IPS DF 6.9 (cell line): ENCODE measurements at regions not wholly inside any gene's neighbourhood (a gene's known extent, or its start where the extent isn't known, plus 50 kb on each side); places are given as distances from the start of the nearest gene placed in this dataset.
"Not testable (repeated sequence)": the region's sequence is repeated elsewhere in the genome, so short reads cannot be mapped to it uniquely, and the experiment has no call there.

Experiments
- DNase-seq: peaks from one replicate; pipeline ENCODE4 v3.0.0-alpha.2; 2013; ENCODE audit warnings: low read depth, low spot score
- H3K27ac ChIP-seq: one replicate; pipeline ENCODE4 v1.5.1; 2013; ENCODE audit warnings: low read length, control low read depth
- H3K27me3 ChIP-seq: 2 replicates; pipeline ENCODE4 v1.6.1; 2013; ENCODE audit warnings: mild to moderate bottlenecking, low read length; ENCODE audit not compliant: control insufficient read depth, insufficient read depth
- H3K36me3 ChIP-seq: 2 replicates; pipeline ENCODE4 v1.6.1; 2013; ENCODE audit warnings: low read length; ENCODE audit not compliant: control insufficient read depth, insufficient read depth
- H3K4me1 ChIP-seq: 2 replicates; pipeline ENCODE4 v1.6.1; 2013; ENCODE audit warnings: low read length; ENCODE audit not compliant: control insufficient read depth, insufficient read depth
- H3K4me3 ChIP-seq: 2 replicates; pipeline ENCODE4 v1.5.1; 2013; ENCODE audit warnings: mild to moderate bottlenecking, low read length
- H3K9me3 ChIP-seq: 2 replicates; pipeline ENCODE4 v1.6.1; 2013; ENCODE audit warnings: low read length, inconsistent platforms; ENCODE audit not compliant: control insufficient read depth, insufficient read depth
- WGBS: extraction: QIAGEN DNeasy Blood & Tissue Kit; methylation state at CpG from one replicate; pipeline ENCODE4 v1.1.7; 2013; ENCODE audit warnings: mixed read lengths, missing lambda C conversion rate; ENCODE audit not compliant: insufficient read length, insufficient coverage; 5-methylcytosine and 5-hydroxymethylcytosine counted together

DNA sequence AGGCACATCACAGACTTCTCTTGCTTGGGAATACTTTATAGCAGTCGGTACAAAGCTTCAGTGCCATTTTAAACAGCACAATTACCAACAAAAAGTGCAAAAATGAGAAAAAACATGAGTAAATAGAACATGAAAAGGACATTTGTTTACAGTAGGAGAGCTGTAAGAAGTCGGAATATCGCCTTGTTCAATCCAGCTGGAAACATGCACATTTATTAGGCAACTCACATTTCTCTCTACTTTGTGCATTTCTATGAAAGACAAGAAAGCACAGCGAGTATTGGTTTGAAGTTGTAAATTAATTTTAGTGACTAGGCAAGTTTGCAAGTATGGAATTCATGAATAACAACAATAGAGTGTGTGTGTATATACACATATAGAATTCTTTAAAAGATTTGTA, 484.7 kb downstream of the DACH1 start:
- no CpG with 5 or more reads among the region's 4 CpGs for WGBS
- Histone ChIP-seq H3K27ac (no peak overlapping the region), H3K4me3 (no peak overlapping the region), H3K36me3 (no peaks in the 10 kb centered on the region), H3K4me1 (no peaks in the 10 kb centered on the region), H3K9me3 (no peaks in the 10 kb centered on the region), H3K27me3 (no peaks in the 10 kb centered on the region)
- no peak for DNase-seq

DNA sequence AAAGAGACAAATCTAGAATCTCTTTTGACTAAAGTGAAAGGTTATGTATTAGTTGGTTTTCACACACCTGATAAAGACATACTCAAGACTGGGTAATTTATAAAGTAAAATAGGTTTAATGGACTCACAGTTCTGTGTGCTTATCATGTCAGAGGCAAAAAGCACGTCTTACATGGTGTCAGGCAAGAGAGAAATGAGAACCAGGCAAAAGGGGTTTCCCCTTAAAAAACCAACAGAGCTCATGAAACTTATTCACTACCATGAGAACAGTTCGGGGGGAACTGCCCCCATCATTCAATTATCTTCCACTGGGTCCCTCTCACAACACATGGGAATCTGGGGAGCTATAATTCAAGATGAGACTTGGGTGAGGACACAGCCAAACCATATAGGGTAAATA, 486.8 kb downstream of the DACH1 start:
- Histone ChIP-seq H3K36me3 (no peaks in the 10 kb centered on the region), H3K4me1 (no peaks in the 10 kb centered on the region), H3K4me3 (no peak overlapping the region), H3K27ac (no peak overlapping the region), H3K27me3 (no peaks in the 10 kb centered on the region), H3K9me3 (no peaks in the 10 kb centered on the region)
- DNase-seq: no peak
- WGBS: no CpG with 5 or more reads among the region's 2 CpGs

DNA sequence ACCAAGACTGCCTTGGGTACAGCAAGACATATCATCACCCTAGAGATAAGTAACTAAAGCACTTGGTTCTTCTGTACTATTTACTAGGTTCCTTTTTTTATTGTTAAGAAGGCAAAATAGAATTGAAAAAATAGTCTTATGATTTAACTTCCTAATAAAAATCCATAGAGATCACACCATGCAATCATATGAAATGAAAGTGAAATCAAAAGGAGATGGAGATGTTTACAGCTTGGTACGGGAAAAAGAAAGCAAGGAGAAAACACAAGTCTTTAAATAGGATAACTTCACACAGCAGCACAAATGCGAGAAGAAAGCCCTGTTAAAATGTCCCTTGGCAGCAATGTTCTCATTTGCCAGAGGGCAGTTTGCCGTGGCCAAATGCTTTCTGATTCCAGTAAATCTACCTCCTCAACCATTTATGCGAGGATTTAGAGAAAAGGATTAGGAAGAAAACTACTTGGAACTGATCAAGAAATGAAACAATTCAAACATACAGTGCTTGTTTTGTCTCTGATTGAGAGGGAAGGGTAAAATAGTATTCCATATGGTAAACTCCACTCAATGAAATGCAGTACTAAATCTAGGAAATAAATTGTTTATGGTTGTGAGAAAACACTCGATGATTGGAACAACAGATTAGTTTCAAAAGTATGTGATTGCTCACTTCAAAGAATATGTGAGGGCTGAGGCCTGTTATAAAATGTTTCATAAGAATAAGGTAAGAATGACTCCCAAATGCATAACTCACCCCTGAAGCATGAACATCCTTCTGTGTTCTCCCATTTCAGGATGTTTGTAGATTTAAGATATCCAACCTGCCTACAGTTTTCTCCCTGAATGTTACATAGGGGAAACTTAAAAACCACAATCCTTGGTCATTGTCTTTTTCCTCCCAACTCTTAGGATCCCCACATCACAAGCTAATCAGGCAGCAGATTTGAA, 487.8 kb downstream of the DACH1 start:
- DNase-seq: no peak
- no peaks in the 10 kb centered on the region for H3K27me3 ChIP-seq
- no peaks in the 10 kb centered on the region for H3K9me3 ChIP-seq
- H3K4me3 ChIP-seq: no peak overlapping the region
- no peaks in the 10 kb centered on the region for H3K36me3 ChIP-seq
- H3K27ac ChIP-seq: no peak overlapping the region
- no CpG with 5 or more reads among the region's 5 CpGs for WGBS
- H3K4me1 ChIP-seq: no peaks in the 10 kb centered on the region

DNA sequence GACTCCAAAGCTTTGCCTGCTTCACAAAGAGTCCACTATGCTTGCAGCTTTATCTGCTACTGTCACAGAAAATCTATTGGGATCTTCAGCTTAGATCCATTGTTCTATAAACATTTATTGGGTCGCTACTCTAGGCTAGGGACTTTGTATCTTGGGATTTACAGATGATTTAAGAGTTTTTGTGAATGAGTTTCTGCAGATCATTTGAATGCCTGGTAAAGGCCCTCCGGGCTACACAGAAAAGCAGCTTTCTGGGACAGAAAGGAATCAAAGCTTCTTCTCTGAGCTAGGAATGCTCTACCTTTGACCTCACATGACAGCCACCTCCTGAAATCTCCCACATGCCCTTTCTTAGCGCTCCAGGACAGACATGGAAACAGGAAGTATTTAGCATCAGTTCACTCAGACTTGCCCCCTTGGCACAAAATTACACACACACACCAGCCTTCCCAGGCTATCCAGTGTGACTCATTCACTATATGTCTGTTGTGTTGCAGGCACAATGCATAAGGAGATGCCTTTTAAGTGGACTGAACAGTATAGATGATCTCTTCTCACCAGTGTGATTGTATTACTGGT, 492.4 kb downstream of the DACH1 start:
- Histone ChIP-seq H3K4me1 (no peaks in the 10 kb centered on the region), H3K36me3 (no peaks in the 10 kb centered on the region), H3K27ac (no peak overlapping the region), H3K4me3 (no peak overlapping the region), H3K9me3 (no peaks in the 10 kb centered on the region), H3K27me3 (no peaks in the 10 kb centered on the region)
- DNase-seq: no peak
- no CpG with 5 or more reads among the region's 3 CpGs for WGBS

DNA sequence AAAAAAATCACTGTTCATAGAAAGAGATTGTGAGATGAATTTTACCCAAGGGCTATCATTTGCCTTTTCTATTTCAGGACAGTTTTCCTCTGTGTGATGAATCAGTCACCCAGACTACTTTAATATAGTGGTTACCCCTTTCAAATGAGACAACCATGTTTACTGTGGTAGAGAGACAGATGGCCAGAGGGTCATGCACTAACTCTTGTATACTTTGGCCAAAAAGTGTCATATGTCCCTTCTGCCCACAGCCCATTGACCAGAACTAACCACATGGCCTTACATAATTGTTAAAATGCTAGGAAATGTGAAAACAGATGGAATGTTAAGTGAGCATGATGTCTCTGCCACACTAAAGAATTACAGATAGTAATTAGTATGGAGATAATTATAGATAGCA, 498.7 kb downstream of the DACH1 start:
- Histone ChIP-seq H3K36me3 (no peaks in the 10 kb centered on the region), H3K27me3 (no peaks in the 10 kb centered on the region), H3K9me3 (no peaks in the 10 kb centered on the region), H3K27ac (no peak overlapping the region), H3K4me3 (no peak overlapping the region), H3K4me1 (no peaks in the 10 kb centered on the region)
- no peak for DNase-seq

DNA sequence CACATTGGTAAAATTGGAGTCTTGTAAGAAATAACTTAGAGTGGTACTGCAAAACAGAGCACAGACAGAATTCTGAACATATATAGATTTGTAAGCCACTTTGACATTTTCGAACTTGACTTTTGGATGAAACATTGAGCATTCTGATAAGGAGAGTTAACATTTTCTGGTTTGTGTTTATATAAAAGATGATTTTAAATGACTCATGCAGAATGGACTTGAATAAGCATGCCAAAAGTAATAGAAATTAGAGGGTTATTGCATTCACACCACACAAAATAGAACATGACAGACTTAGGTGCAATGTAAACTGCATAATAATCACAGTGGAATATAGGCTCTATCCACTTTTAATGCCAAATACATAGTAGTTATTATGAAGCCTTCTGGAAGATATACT, 507.0 kb downstream of the DACH1 start:
- Histone ChIP-seq H3K4me3 (no peak overlapping the region), H3K27ac (no peak overlapping the region), H3K27me3 (no peaks in the 10 kb centered on the region), H3K9me3 (no peaks in the 10 kb centered on the region), H3K4me1 (no peaks in the 10 kb centered on the region), H3K36me3 (no peaks in the 10 kb centered on the region)
- no peak for DNase-seq
- WGBS: no CpG with 5 or more reads among the region's 1 CpG

DNA sequence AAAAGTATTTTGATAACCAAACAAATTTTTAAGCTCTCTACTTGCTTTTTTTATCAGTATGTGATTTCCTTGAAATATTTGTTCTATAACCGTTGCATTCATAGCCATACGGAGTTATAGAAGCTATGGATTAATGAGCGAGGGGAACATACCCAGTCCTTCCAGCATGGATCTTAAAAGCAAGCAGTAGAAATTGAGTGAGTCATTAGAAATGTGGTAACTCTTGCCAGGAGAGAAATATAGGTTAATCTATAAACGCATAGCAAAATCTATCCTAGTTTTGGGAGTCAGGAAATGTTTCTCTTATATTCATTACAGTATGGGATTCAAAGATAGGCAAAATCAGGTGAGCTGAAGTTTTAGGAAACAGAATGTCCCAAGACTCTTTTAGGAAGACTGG, 507.4 kb downstream of the DACH1 start:
- Histone ChIP-seq H3K4me3 (no peak overlapping the region), H3K9me3 (no peaks in the 10 kb centered on the region), H3K27me3 (no peaks in the 10 kb centered on the region), H3K36me3 (no peaks in the 10 kb centered on the region), H3K27ac (no peak overlapping the region), H3K4me1 (no peaks in the 10 kb centered on the region)
- no CpG with 5 or more reads among the region's 4 CpGs for WGBS
- DNase-seq: no peak

DNA sequence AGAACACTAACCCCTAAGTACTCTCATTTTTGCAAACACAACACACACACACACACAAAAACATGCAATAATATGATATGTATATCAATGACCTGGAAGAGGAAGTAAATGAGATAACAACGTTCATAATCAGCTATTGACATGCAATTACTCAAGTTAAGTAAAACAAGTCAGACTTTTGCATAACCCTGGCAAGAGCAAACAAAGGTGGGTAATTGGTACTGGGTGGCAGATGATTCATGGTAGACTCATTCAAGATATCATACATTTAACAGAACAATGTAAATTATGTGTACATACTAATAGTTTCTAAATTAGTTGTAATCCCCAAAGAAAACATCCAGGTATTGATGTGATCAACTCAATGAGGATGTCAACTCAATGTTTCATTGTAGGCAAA, 508.8 kb downstream of the DACH1 start:
- WGBS: no CpG with 5 or more reads among the region's 1 CpG
- Histone ChIP-seq H3K4me3 (no peak overlapping the region), H3K4me1 (no peaks in the 10 kb centered on the region), H3K9me3 (no peaks in the 10 kb centered on the region), H3K36me3 (no peaks in the 10 kb centered on the region), H3K27me3 (no peaks in the 10 kb centered on the region), H3K27ac (no peak overlapping the region)
- DNase-seq: no peak

DNA sequence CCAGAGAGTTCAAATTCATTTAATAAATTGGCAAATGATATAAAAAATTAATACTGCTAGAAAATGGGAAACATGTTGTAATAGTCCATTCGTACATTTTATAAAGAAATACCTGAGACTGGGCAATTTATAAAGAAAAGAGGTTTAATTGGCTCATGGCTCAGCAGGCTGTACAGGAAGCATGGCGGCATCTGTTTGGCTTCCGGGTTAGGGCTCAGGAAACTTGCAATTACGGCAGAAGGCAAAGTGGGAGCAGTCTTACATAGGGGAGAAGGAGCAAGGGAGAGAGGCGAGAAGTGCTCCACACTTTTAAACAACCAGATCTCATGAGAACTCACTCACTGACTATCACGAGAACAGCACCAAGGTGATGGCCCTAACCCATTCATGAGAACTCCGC, 512.0 kb downstream of the DACH1 start:
- no peaks in the 10 kb centered on the region for H3K27me3 ChIP-seq
- DNase-seq: no peak
- H3K9me3 ChIP-seq: no peaks in the 10 kb centered on the region
- H3K4me3 ChIP-seq: no peak overlapping the region
- no peaks in the 10 kb centered on the region for H3K4me1 ChIP-seq
- H3K36me3 ChIP-seq: no peaks in the 10 kb centered on the region
- no CpG with 5 or more reads among the region's 7 CpGs for WGBS
- no peak overlapping the region for H3K27ac ChIP-seq

DNA sequence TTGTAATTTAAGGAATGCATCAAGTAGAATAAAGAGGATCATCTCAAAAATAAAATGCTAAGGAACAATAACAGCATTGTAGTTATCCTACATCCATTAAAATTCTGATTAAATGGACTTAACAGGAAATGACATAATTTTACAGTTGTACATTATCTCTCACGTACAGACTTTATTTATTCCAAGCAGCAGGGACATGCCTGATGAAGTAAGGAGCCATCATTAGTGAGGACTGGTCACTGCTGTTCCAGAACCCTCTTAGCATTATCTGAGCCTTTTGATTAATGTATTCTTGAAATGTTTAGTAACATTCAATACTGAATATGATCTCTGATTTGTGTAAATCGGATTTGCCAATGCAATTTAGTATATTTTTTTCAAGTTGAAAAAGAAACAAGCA, 516.1 kb downstream of the DACH1 start:
- Histone ChIP-seq H3K27me3 (no peaks in the 10 kb centered on the region), H3K9me3 (no peaks in the 10 kb centered on the region), H3K4me1 (no peaks in the 10 kb centered on the region), H3K4me3 (no peak overlapping the region), H3K36me3 (no peaks in the 10 kb centered on the region), H3K27ac (no peak overlapping the region)
- WGBS: no CpG with 5 or more reads among the region's 2 CpGs
- DNase-seq: no peak

DNA sequence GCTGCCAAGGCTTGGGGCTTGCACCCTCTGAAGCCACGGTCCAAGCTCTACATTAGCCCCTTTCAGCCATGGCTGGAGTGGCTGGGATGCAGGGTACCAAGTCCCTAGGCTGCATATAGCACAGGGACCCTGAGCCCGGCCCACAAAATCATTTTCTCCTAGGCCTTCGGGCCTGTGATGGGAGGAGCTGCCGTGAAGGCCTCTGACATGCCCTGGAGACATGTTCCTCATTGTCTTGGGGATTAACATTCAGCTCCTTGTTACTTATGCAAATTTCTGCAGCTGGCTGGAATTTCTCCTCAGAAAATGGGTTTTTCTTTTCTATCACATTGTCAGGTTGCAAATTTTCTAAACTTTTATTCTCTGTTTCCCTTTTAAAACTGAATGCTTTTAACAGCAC, 521.1 kb downstream of the DACH1 start:
- H3K36me3 ChIP-seq, H3K27me3 ChIP-seq, H3K9me3 ChIP-seq, H3K27ac ChIP-seq, H3K4me1 ChIP-seq, DNase-seq, H3K4me3 ChIP-seq: not testable (repeated sequence)
- WGBS: no CpG with 5 or more reads among the region's 4 CpGs
